ENCODE measurements at regions not wholly inside any gene's neighbourhood (a gene's known extent, or its start where the extent isn't known, plus 50 kb on each side); places are given as distances from the start of the nearest gene placed in this dataset.

DNA sequence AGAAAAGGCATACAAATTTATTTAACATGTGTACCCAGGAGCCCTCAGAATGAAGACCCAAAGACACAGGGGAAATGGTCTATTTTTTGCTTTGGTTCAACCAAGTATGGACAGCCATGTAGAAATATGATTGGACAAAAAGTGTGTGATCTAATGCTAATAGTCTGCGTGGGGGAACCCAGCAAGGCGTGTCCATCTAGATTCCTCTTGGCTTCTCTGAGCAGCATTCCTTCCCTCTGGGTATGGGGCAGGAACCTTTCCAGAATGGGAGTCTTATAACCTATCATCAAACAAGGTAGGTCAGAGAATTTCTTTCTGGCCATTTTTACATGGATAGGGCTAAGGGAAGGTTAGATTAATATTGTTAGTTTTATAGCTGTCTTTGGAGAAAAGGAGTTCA is 698.2 kb downstream of the FGF9 start:
- Histone ChIP-seq H3K36me3 (ENCODE audit: insufficient read depth, low read length) (no peaks in the 10 kb centered on the region), H3K4me3 (ENCODE audit: low read depth, low read length) (no peak overlapping the region), H3K27ac (ENCODE audit: low read depth, low read length) (no peak overlapping the region)

GRCh38 chr13:22369840-22370239 is 699.0 kb downstream of the FGF9 start:
- H3K27me3 ChIP-seq (ENCODE audit: insufficient read depth, low read length), result no peaks in the 10 kb centered on the region
- no peak overlapping the region for H2AFZ ChIP-seq (ENCODE audit: low read length, unreplicated experiment)

More for the DNA sequence above, 698.2 kb downstream of the FGF9 start:
- H2AFZ ChIP-seq (ENCODE audit: low read length, unreplicated experiment), result no peak overlapping the region
- no peaks in the 10 kb centered on the region for H3K79me2 ChIP-seq (ENCODE audit: control insufficient read depth, insufficient read depth, low read length, unreplicated experiment)
- H3K27me3 ChIP-seq (ENCODE audit: insufficient read depth, low read length), result no peaks in the 10 kb centered on the region
- no peaks in the 10 kb centered on the region for H3K4me1 ChIP-seq (ENCODE audit: control insufficient read depth, insufficient read depth, low read length, unreplicated experiment)

GRCh38 chr13:22372261-22372660 is 701.4 kb downstream of the FGF9 start:
- H3K4me3 ChIP-seq (ENCODE audit: low read depth, low read length), result no peak overlapping the region

More at GRCh38 chr13:22369840-22370239, 699.0 kb downstream of the FGF9 start:
- Histone ChIP-seq H3K27ac (ENCODE audit: low read depth, low read length) (no peak overlapping the region), H3K36me3 (ENCODE audit: insufficient read depth, low read length) (no peaks in the 10 kb centered on the region), H3K4me1 (ENCODE audit: control insufficient read depth, insufficient read depth, low read length, unreplicated experiment) (no peaks in the 10 kb centered on the region), H3K4me3 (ENCODE audit: low read depth, low read length) (no peak overlapping the region), H3K79me2 (ENCODE audit: control insufficient read depth, insufficient read depth, low read length, unreplicated experiment) (no peaks in the 10 kb centered on the region)

GRCh38 chr13:22375151-22375550 is 704.3 kb downstream of the FGF9 start:
- Histone ChIP-seq H3K4me3 (ENCODE audit: low read depth, low read length) (no peak overlapping the region), H3K4me1 (ENCODE audit: control insufficient read depth, insufficient read depth, low read length, unreplicated experiment) (no peaks in the 10 kb centered on the region), H2AFZ (ENCODE audit: low read length, unreplicated experiment) (no peak overlapping the region), H3K27me3 (ENCODE audit: insufficient read depth, low read length) (no peaks in the 10 kb centered on the region), H3K36me3 (ENCODE audit: insufficient read depth, low read length) (no peaks in the 10 kb centered on the region), H3K27ac (ENCODE audit: low read depth, low read length) (no peak overlapping the region), H3K79me2 (ENCODE audit: control insufficient read depth, insufficient read depth, low read length, unreplicated experiment) (no peaks in the 10 kb centered on the region)

More at GRCh38 chr13:22372261-22372660, 701.4 kb downstream of the FGF9 start:
- Histone ChIP-seq H2AFZ (ENCODE audit: low read length, unreplicated experiment) (no peak overlapping the region), H3K27ac (ENCODE audit: low read depth, low read length) (no peak overlapping the region), H3K27me3 (ENCODE audit: insufficient read depth, low read length) (no peaks in the 10 kb centered on the region), H3K79me2 (ENCODE audit: control insufficient read depth, insufficient read depth, low read length, unreplicated experiment) (no peaks in the 10 kb centered on the region), H3K36me3 (ENCODE audit: insufficient read depth, low read length) (no peaks in the 10 kb centered on the region), H3K4me1 (ENCODE audit: control insufficient read depth, insufficient read depth, low read length, unreplicated experiment) (no peaks in the 10 kb centered on the region)

GRCh38 chr13:22387899-22388298 is 717.0 kb downstream of the FGF9 start:
- Histone ChIP-seq H3K27me3 (ENCODE audit: insufficient read depth, low read length) (no peaks in the 10 kb centered on the region), H3K27ac (ENCODE audit: low read depth, low read length) (no peak overlapping the region), H3K4me1 (ENCODE audit: control insufficient read depth, insufficient read depth, low read length, unreplicated experiment) (no peaks in the 10 kb centered on the region), H3K4me3 (ENCODE audit: low read depth, low read length) (no peak overlapping the region), H3K79me2 (ENCODE audit: control insufficient read depth, insufficient read depth, low read length, unreplicated experiment) (no peaks in the 10 kb centered on the region), H3K36me3 (ENCODE audit: insufficient read depth, low read length) (no peaks in the 10 kb centered on the region), H2AFZ (ENCODE audit: low read length, unreplicated experiment) (no peak overlapping the region)

DNA sequence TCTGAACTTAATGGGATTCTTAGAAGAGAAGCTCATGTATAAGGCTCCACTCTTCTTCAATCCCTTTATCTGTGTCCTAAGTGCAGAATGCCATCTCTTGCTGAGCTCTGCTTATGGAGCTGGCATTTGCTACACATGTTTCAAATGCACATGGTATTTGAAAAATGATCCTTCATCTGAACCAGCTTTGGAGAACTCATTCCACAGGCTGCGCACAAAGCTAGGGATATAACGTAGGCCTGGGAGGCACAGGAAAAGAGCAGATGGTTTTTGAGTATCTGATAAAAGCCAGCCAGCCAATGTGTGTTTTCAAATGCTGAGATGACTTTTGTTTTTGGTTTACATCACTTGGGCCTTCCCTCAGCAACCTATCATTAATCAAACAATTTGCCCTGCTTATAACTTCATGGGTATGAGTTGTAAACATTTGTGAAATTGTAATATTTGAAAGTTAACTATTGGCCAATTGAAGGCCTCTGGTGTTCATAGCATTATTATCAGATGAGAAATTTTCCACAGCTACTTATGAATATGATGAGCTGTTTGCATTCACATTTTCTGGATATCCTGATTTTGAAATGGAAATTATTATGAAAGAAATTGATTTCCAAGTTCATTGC is 729.0 kb downstream of the FGF9 start:
- Histone ChIP-seq H3K4me1 (ENCODE audit: control insufficient read depth, insufficient read depth, low read length, unreplicated experiment) (no peaks in the 10 kb centered on the region), H3K36me3 (ENCODE audit: insufficient read depth, low read length) (no peaks in the 10 kb centered on the region), H3K27ac (ENCODE audit: low read depth, low read length) (no peak overlapping the region), H2AFZ (ENCODE audit: low read length, unreplicated experiment) (no peak overlapping the region), H3K4me3 (ENCODE audit: low read depth, low read length) (no peak overlapping the region), H3K27me3 (ENCODE audit: insufficient read depth, low read length) (no peaks in the 10 kb centered on the region), H3K79me2 (ENCODE audit: control insufficient read depth, insufficient read depth, low read length, unreplicated experiment) (no peaks in the 10 kb centered on the region)

- Histone ChIP-seq H3K4me1 (ENCODE audit: control insufficient read depth, insufficient read depth, low read length, unreplicated experiment) (no peaks in the 10 kb centered on the region), H3K27ac (ENCODE audit: low read depth, low read length) (no peak overlapping the region), H3K4me3 (ENCODE audit: low read depth, low read length) (no peak overlapping the region)
Observed at GRCh38 chr13:22402682-22403081, 731.8 kb downstream of the FGF9 start.

DNA sequence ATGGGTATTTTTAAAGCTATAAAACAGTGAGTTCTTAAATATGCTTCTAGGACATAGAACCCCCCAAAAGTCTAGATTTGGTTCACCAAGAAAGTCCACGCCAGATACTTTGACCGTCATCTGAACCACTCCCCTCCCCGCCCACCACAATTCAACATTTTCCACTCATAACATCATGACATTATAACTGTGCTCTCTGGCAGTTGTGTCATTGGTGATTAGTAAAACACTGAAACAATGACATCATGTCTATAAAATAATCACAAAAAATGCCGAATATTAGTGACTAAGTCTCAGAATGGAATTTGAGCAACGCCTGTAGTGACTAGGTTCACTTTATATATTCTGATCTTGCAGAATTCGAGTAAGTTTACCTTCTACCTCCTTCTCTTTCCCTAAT is 732.3 kb downstream of the FGF9 start:
- Histone ChIP-seq H3K4me1 (ENCODE audit: control insufficient read depth, insufficient read depth, low read length, unreplicated experiment) (no peaks in the 10 kb centered on the region), H3K27me3 (ENCODE audit: insufficient read depth, low read length) (no peaks in the 10 kb centered on the region), H3K79me2 (ENCODE audit: control insufficient read depth, insufficient read depth, low read length, unreplicated experiment) (no peaks in the 10 kb centered on the region), H2AFZ (ENCODE audit: low read length, unreplicated experiment) (no peak overlapping the region), H3K36me3 (ENCODE audit: insufficient read depth, low read length) (no peaks in the 10 kb centered on the region), H3K27ac (ENCODE audit: low read depth, low read length) (no peak overlapping the region), H3K4me3 (ENCODE audit: low read depth, low read length) (no peak overlapping the region)

More at GRCh38 chr13:22402682-22403081, 731.8 kb downstream of the FGF9 start:
- Histone ChIP-seq H3K79me2 (ENCODE audit: control insufficient read depth, insufficient read depth, low read length, unreplicated experiment) (no peaks in the 10 kb centered on the region), H3K27me3 (ENCODE audit: insufficient read depth, low read length) (no peaks in the 10 kb centered on the region), H2AFZ (ENCODE audit: low read length, unreplicated experiment) (no peak overlapping the region), H3K36me3 (ENCODE audit: insufficient read depth, low read length) (no peaks in the 10 kb centered on the region)

- Histone ChIP-seq H3K36me3 (ENCODE audit: insufficient read depth, low read length) (no peaks in the 10 kb centered on the region), H3K27ac (ENCODE audit: low read depth, low read length) (no peak overlapping the region), H3K4me3 (ENCODE audit: low read depth, low read length) (no peak overlapping the region), H3K4me1 (ENCODE audit: control insufficient read depth, insufficient read depth, low read length, unreplicated experiment) (no peaks in the 10 kb centered on the region), H2AFZ (ENCODE audit: low read length, unreplicated experiment) (no peak overlapping the region), H3K27me3 (ENCODE audit: insufficient read depth, low read length) (no peaks in the 10 kb centered on the region), H3K79me2 (ENCODE audit: control insufficient read depth, insufficient read depth, low read length, unreplicated experiment) (no peaks in the 10 kb centered on the region)
Observed at GRCh38 chr13:22405891-22406290, 735.0 kb downstream of the FGF9 start.

DNA sequence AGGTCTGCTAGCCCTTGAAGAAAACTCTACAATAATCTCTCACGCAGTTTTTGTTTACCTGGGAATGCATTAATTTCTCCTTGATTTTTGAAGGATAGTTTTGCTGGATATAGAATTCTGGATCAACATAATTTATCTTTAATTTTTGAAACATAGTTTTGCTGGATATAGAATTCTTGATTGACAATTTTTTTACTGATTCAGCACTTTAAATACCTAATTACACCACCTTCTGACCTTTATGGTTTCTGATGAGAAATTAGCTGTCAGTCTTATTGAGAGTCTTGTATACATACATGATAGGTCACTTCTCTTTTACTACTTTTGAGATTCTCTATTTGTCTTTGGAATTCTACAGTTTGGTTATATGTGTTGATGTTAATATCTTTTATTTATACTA is 741.6 kb downstream of the FGF9 start:
- Histone ChIP-seq H3K27me3 (ENCODE audit: insufficient read depth, low read length) (no peaks in the 10 kb centered on the region), H2AFZ (ENCODE audit: low read length, unreplicated experiment) (no peak overlapping the region), H3K27ac (ENCODE audit: low read depth, low read length) (no peak overlapping the region), H3K4me3 (ENCODE audit: low read depth, low read length) (no peak overlapping the region), H3K79me2 (ENCODE audit: control insufficient read depth, insufficient read depth, low read length, unreplicated experiment) (no peaks in the 10 kb centered on the region), H3K36me3 (ENCODE audit: insufficient read depth, low read length) (no peaks in the 10 kb centered on the region), H3K4me1 (ENCODE audit: control insufficient read depth, insufficient read depth, low read length, unreplicated experiment) (no peaks in the 10 kb centered on the region)

DNA sequence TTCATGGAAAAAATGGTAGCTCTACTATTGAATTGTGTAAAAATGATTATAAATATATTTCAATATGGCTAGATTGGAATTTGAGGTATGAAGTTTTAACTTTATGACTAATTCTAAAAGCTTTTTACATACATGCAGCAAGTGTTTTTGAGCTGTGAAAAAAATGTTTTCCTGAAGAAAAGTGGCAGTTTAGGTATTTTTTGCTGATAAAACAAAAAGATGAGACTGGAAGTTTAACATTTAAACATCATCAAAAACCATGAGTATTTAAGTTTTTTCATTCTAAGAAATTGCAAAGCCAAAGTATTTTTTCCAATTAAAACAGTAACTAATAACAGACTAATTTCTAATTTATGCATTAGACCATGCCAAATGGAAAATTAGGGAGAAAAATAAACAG is 751.1 kb downstream of the FGF9 start:
- H3K27ac ChIP-seq (ENCODE audit: low read depth, low read length), result no peak overlapping the region
- no peaks in the 10 kb centered on the region for H3K79me2 ChIP-seq (ENCODE audit: control insufficient read depth, insufficient read depth, low read length, unreplicated experiment)
- no peak overlapping the region for H3K4me3 ChIP-seq (ENCODE audit: low read depth, low read length)
- H2AFZ ChIP-seq (ENCODE audit: low read length, unreplicated experiment), result no peak overlapping the region
- H3K4me1 ChIP-seq (ENCODE audit: control insufficient read depth, insufficient read depth, low read length, unreplicated experiment), result no peaks in the 10 kb centered on the region
- H3K27me3 ChIP-seq (ENCODE audit: insufficient read depth, low read length), result no peaks in the 10 kb centered on the region
- H3K36me3 ChIP-seq (ENCODE audit: insufficient read depth, low read length), result no peaks in the 10 kb centered on the region
